Nephron progenitor cell (in vitro differentiated cells): ENCODE measurements at regions not wholly inside any gene's neighbourhood (a gene's known extent, or its start where the extent isn't known, plus 50 kb on each side); places are given as distances from the start of the nearest gene placed in this dataset.

Experiments
- DNase-seq: peaks from one replicate; pipeline ENCODE4 v3.0.0; 2021
- H3K27ac Mint-ChIP-seq: 2 replicates; pipeline ENCODE4 v1.8.0; 2021; ENCODE audit warnings: mild to moderate bottlenecking, moderate library complexity, mixed read lengths
- H3K27me3 Mint-ChIP-seq: 2 replicates; pipeline ENCODE4 v1.8.0; 2021; ENCODE audit warnings: mild to moderate bottlenecking, low read depth, mixed read lengths; ENCODE audit not compliant: poor library complexity
- H3K36me3 Mint-ChIP-seq: 2 replicates; pipeline ENCODE4 v1.8.0; 2021; ENCODE audit warnings: low read depth, mixed read lengths
- H3K4me1 Mint-ChIP-seq: 2 replicates; pipeline ENCODE4 v1.8.0; 2021; ENCODE audit warnings: mixed read lengths
- H3K4me3 Mint-ChIP-seq: 2 replicates; pipeline ENCODE4 v1.8.0; 2021; ENCODE audit warnings: mild to moderate bottlenecking, moderate library complexity, mixed read lengths
- H3K9me3 Mint-ChIP-seq: 2 replicates; pipeline ENCODE4 v1.8.0; 2021; ENCODE audit warnings: mild to moderate bottlenecking, moderate library complexity, mixed read lengths
- TF ChIP-seq, protein P1 (sequence below): fragments of 200-600 bp; sonication (generic); IDR thresholded peaks from 2 replicates; pipeline ENCODE4 v1.5.0; 2021; ENCODE audit warnings: antibody characterized with exemption

DNA sequence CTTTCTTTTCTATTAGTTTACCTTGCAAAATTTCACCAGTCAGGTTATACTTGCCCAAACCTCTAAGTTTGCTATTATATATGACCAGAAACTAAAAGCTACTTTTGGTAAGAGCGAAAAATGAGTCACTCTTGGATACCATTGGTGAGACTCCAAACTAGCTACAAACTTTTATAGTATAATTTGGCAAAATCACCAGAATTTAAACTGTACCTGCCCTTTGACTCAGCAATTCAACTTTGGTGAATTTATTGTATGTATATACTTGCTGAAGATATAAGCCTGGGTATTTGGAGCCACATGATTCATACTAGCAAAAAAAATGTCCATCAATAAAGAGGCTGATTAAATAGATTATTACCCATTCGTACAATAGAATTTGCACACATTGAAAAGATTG is 178.7 kb upstream of the STEAP1 start:
- Mint-ChIP-seq H3K27ac (no peak overlapping the region), H3K4me3 (no peak overlapping the region), H3K4me1 (peaks cover 5% of the 10 kb centered on the region), H3K27me3 (no peaks in the 10 kb centered on the region), H3K9me3 (no peaks in the 10 kb centered on the region), H3K36me3 (no peaks in the 10 kb centered on the region)
- DNase-seq: no peak
- TF ChIP-seq, protein P1, sequence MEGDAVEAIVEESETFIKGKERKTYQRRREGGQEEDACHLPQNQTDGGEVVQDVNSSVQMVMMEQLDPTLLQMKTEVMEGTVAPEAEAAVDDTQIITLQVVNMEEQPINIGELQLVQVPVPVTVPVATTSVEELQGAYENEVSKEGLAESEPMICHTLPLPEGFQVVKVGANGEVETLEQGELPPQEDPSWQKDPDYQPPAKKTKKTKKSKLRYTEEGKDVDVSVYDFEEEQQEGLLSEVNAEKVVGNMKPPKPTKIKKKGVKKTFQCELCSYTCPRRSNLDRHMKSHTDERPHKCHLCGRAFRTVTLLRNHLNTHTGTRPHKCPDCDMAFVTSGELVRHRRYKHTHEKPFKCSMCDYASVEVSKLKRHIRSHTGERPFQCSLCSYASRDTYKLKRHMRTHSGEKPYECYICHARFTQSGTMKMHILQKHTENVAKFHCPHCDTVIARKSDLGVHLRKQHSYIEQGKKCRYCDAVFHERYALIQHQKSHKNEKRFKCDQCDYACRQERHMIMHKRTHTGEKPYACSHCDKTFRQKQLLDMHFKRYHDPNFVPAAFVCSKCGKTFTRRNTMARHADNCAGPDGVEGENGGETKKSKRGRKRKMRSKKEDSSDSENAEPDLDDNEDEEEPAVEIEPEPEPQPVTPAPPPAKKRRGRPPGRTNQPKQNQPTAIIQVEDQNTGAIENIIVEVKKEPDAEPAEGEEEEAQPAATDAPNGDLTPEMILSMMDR: no peak

DNA sequence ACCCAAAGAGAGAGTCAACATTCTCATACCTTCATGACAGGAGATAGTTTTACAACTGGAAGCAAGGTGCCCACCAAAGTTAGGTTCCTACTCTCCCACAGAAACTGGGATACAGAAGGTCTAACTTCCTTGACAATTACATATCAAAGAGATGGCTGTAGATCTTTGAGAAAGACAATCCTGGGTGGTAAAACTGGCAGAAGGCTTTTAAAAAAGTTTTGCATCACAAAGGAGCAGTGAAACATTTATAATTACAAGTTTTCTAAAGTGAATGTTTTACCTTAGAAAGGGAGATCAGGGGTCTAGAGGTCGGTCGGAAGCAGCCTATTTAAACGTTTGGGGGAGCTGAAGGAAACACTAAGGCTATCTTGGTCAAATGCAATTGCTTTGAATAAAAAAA is 166.6 kb upstream of the STEAP1 start:
- TF ChIP-seq, protein P1: no peak
- no peak for DNase-seq
- Mint-ChIP-seq H3K36me3 (no peaks in the 10 kb centered on the region), H3K4me3 (no peak overlapping the region), H3K4me1 (no peaks in the 10 kb centered on the region), H3K9me3 (peaks cover 4% of the 10 kb centered on the region), H3K27me3 (peaks cover 5% of the 10 kb centered on the region), H3K27ac (no peak overlapping the region)

DNA sequence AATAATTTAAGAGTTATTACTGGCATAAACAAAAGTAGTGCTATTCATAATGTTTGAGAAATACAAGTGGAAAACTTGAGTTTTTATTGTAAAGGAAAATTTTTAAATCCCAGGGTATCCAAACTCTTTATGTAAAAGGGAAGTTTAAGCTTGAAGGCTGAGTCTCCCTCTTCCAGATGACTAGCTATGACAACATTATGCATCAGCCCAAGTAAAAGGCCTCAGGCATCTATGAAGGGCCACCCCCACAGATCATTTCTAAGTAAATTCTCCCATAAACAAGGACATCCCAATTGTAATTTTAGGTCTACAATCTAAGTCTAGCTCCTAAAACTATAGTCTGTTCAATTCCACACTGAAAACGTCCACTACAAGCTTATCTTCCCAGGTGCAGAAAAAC is 166.2 kb upstream of the STEAP1 start:
- H3K4me1 Mint-ChIP-seq: no peaks in the 10 kb centered on the region
- no peaks in the 10 kb centered on the region for H3K36me3 Mint-ChIP-seq
- DNase-seq: no peak
- H3K4me3 Mint-ChIP-seq: no peak overlapping the region
- H3K27ac Mint-ChIP-seq: no peak overlapping the region
- H3K27me3 Mint-ChIP-seq: peaks cover 5% of the 10 kb centered on the region
- peaks cover 3% of the 10 kb centered on the region for H3K9me3 Mint-ChIP-seq
- TF ChIP-seq, protein P1: no peak

GRCh38 chr7:89989454-89989853 is 164.8 kb upstream of the STEAP1 start:
- DNase-seq: no peak
- no peaks in the 10 kb centered on the region for H3K36me3 Mint-ChIP-seq
- H3K27me3 Mint-ChIP-seq: peaks cover 5% of the 10 kb centered on the region
- TF ChIP-seq, protein P1: no peak
- H3K4me3 Mint-ChIP-seq: no peak overlapping the region
- H3K27ac Mint-ChIP-seq: no peak overlapping the region
- no peaks in the 10 kb centered on the region for H3K4me1 Mint-ChIP-seq
- no peaks in the 10 kb centered on the region for H3K9me3 Mint-ChIP-seq

DNA sequence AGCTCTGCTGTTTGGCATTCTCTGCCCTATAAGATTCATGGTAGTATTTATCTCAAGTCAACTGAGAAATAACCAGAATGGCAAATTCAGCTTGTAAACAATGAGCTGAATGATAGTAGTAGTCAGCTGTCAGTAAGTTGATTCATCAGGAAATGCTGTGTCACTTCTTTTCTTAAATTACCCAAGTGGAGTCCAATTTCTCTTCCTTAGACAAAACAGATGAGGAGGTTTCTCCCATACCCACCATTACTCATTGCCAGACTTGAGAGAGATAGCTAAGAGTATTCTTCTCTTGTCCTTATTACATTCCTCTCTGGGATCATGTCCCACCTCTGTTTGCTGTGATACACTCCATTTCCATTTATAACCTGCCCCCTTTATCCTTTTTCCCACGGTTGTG is 159.8 kb upstream of the STEAP1 start:
- TF ChIP-seq, protein P1: no peak
- no peak overlapping the region for H3K4me3 Mint-ChIP-seq
- H3K27ac Mint-ChIP-seq: no peak overlapping the region
- H3K27me3 Mint-ChIP-seq: no peaks in the 10 kb centered on the region
- H3K36me3 Mint-ChIP-seq: no peaks in the 10 kb centered on the region
- DNase-seq: no peak
- H3K4me1 Mint-ChIP-seq: no peaks in the 10 kb centered on the region
- H3K9me3 Mint-ChIP-seq: no peaks in the 10 kb centered on the region

- TF ChIP-seq, protein P1: no peak
- Mint-ChIP-seq H3K27ac (no peak overlapping the region), H3K4me1 (no peaks in the 10 kb centered on the region), H3K4me3 (no peak overlapping the region), H3K9me3 (no peaks in the 10 kb centered on the region), H3K27me3 (no peaks in the 10 kb centered on the region), H3K36me3 (no peaks in the 10 kb centered on the region)
- no peak for DNase-seq
Measured at GRCh38 chr7:89998554-89998953, 155.7 kb upstream of the STEAP1 start.
